ENCODE measurements at regions not wholly inside any gene's neighbourhood (a gene's known extent, or its start where the extent isn't known, plus 50 kb on each side); places are given as distances from the start of the nearest gene placed in this dataset.
"Not testable (repeated sequence)": the region's sequence is repeated elsewhere in the genome, so short reads cannot be mapped to it uniquely, and the experiment has no call there.

DNA sequence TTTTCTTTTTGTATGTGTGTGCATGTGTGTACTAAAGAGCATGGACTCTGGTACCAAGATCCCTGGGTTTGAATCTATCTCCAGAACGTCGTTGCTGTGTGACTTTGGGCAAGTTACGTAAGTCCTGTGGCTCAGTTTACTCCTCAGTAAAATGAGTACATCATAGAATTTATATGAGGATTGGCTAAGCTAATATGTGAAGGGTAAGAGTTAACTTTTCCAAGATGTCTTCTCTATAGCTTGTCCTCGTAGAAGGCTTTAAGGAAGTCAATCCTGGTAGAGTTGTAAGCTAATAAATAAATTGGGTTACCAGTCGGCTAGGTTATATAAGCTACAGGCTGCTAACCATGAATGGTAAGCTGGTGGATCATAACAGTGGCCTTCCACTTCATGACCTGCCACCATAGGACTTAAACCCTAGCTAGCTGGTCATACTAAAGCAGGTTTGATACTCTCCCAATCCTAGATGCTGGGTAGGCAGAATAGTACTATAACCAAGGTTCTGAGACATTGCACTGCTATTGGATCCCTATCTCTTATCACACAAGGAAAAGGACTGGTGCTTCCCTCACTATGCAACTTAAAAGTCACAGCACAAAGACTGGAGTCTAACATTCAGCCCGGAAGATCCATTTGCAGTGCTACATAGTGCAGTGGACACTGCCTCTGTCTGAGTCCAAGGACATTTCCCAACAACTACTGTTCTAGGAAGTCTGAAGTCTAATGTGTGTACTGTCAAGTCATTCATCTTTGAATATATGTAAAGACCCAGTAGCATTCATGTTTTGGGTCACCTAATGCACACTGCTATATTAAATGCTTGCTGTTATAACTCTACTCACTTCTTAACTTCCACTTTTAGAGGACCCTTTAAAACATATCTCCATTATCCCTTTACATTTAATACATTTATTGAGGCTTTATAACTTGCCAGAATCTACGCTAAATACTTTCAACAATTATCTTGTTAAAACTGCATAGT lies 156.2 kb downstream of the CRPPA start:
- Mint-ChIP-seq H3K27ac (no peak overlapping the region), H3K36me3 (ENCODE audit: low read depth) (no peaks in the 10 kb centered on the region), H3K4me3 (no peak overlapping the region), H3K27me3 (no peaks in the 10 kb centered on the region), H3K4me1 (ENCODE audit: low read depth) (peaks cover 8% of the 10 kb centered on the region), H3K9me3 (no peaks in the 10 kb centered on the region)
- no peak for DNase-seq
- no peak for ATAC-seq
- CTCF ChIA-PET, result no interaction called here
- TF ChIP-seq, protein P1, sequence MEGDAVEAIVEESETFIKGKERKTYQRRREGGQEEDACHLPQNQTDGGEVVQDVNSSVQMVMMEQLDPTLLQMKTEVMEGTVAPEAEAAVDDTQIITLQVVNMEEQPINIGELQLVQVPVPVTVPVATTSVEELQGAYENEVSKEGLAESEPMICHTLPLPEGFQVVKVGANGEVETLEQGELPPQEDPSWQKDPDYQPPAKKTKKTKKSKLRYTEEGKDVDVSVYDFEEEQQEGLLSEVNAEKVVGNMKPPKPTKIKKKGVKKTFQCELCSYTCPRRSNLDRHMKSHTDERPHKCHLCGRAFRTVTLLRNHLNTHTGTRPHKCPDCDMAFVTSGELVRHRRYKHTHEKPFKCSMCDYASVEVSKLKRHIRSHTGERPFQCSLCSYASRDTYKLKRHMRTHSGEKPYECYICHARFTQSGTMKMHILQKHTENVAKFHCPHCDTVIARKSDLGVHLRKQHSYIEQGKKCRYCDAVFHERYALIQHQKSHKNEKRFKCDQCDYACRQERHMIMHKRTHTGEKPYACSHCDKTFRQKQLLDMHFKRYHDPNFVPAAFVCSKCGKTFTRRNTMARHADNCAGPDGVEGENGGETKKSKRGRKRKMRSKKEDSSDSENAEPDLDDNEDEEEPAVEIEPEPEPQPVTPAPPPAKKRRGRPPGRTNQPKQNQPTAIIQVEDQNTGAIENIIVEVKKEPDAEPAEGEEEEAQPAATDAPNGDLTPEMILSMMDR (IDR thresholded peaks at IDR 0.05), result no peak
- intact Hi-C loops (cut with micrococcal nuclease), result no loop called here
- POLR2A ChIA-PET, result no interaction called here

DNA sequence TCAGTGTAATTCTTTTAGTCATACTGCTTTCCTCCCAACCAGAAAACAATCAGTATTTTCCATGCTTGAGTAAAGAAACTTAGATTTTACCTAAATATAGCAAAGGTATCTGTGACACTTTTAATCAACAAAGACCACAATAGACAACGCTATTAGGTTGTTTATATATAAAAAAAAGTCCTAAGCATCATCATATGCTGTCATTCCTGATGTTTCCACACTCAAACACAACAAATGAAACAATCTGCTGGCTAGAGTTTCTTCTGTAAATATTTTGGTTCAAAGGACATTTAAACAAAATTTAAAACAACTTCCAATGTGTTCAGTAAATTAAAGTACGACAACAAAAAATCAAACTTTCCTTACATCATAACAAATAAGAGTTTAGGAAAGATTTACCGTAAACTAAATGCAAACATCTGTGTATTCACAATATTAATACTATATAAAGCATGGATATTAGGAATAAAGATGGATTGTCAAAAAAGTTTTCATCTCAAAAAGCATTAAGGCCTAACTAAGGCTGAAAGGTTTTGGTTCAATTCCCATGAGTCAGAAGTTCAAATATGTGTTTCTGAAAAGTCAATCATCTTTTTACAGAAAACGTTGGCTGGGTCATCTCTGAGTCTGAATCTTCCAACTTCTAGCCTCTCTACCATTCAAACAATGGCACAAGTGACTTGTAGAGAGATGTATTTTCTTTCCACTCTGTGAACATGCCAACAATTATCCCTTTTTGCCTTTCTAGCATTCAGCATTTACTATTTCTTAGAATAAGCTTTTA lies 157.1 kb downstream of the CRPPA start:
- POLR2A ChIA-PET, result no interaction called here

DNA sequence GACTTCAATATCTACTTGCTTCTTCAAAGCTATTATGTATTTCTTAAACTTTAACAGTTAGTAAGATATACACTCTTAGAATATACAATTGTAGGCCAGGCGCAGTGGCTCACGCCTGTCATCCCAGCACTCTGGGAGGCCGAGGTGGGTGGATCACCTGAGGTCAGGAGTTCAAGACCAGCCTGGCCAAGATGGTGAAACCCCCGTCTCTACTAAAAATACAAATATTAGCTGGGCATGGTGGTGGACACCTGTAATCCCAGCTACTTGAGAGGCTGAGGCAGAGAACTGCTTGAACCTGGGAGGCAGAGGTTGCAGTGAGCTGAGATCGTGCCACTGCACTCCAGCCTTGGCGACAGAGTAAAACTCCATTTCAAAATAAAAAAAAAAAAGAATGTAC lies 158.0 kb downstream of the CRPPA start:
- intact Hi-C loops (cut with micrococcal nuclease); POLR2A ChIA-PET; H3K4me1 Mint-ChIP-seq (ENCODE audit: low read depth); ATAC-seq; H3K27me3 Mint-ChIP-seq; CTCF ChIA-PET; DNase-seq; H3K9me3 Mint-ChIP-seq; H3K4me3 Mint-ChIP-seq; H3K27ac Mint-ChIP-seq; H3K36me3 Mint-ChIP-seq (ENCODE audit: low read depth): not testable (repeated sequence)

More for the DNA sequence above, 157.1 kb downstream of the CRPPA start:
- Mint-ChIP-seq H3K27ac (no peak overlapping the region), H3K9me3 (no peaks in the 10 kb centered on the region), H3K4me1 (ENCODE audit: low read depth) (peaks cover 8% of the 10 kb centered on the region), H3K4me3 (no peak overlapping the region), H3K27me3 (no peaks in the 10 kb centered on the region), H3K36me3 (ENCODE audit: low read depth) (no peaks in the 10 kb centered on the region)
- CTCF ChIA-PET, result no interaction called here
- intact Hi-C loops (cut with micrococcal nuclease), result no loop called here
- ATAC-seq (no peak), DNase-seq (no peak)
- TF ChIP-seq, protein P1 (IDR thresholded peaks at IDR 0.05), result no peak

DNA sequence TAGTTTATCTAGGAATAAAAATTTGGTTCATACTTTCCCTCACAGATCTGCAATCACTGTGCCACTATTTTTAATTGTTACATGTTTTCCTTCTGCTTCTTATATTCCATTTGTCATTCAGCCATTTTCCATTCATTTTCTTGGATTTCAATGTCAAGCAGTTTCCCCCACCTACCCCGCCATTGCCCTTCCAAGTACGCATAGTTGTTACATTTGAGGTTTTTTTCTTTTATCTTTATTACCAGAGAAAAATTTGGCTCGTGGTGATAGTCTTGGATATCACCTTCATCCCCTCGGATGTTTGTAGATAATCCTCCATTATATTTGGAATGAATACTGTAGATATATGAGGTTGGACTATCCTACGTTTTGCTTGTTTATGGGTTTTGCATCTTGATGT lies 159.7 kb downstream of the CRPPA start:
- ATAC-seq, result no peak
- ChIA-PET POLR2A (no interaction called here), CTCF (no interaction called here)
- Mint-ChIP-seq H3K27ac (no peak overlapping the region), H3K36me3 (ENCODE audit: low read depth) (no peaks in the 10 kb centered on the region), H3K27me3 (no peaks in the 10 kb centered on the region), H3K9me3 (no peaks in the 10 kb centered on the region), H3K4me3 (no peak overlapping the region), H3K4me1 (ENCODE audit: low read depth) (peaks cover 8% of the 10 kb centered on the region)
- TF ChIP-seq, protein P1 (IDR thresholded peaks at IDR 0.05), result no peak
- intact Hi-C loops (cut with micrococcal nuclease), result no loop called here
- no peak for DNase-seq

DNA sequence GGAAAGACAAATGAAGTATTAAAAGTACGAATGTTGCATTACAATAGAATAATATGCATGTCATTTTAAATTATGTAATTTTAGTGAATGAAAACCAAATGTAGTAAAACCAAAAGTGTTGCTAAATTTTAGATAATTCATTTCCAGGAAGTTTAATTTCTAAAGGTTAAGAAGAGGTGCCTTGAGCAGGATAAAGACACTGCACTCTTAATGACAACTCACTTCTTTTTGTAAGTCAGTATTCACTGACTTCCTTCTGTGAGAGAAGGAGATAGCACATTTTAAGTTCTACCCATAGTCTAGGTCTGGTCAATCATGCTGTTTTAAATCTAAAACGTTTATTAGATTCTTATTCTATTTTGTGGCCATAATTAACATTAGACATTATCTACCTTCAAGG lies 160.2 kb downstream of the CRPPA start:
- Mint-ChIP-seq H3K4me3 (no peak overlapping the region), H3K9me3 (no peaks in the 10 kb centered on the region), H3K4me1 (ENCODE audit: low read depth) (peaks cover 8% of the 10 kb centered on the region), H3K36me3 (ENCODE audit: low read depth) (peaks cover under 1% of the 10 kb centered on the region), H3K27ac (no peak overlapping the region), H3K27me3 (no peaks in the 10 kb centered on the region)
- intact Hi-C loops (cut with micrococcal nuclease), result no loop called here
- TF ChIP-seq, protein P1 (IDR thresholded peaks at IDR 0.05), result no peak
- POLR2A ChIA-PET, result no interaction called here
- no peak for DNase-seq
- ATAC-seq, result no peak
- CTCF ChIA-PET, result no interaction called here
